ENCODE measurements at regions not wholly inside any gene's neighbourhood (a gene's known extent, or its start where the extent isn't known, plus 50 kb on each side); places are given as distances from the start of the nearest gene placed in this dataset.

GRCh38 chr3:23114432-23114831 lies 88.7 kb upstream of the UBE2E2 start:
- TF ChIP-seq CTCF (IDR thresholded peaks at IDR 0.05; ENCODE audit: insufficient read depth, low read depth, low read length), result no peak
- Histone ChIP-seq H3K4me3 (ENCODE audit: low read depth, low read length) (no peak overlapping the region), H3K27me3 (ENCODE audit: control insufficient read depth, insufficient read depth, low read length) (peaks cover 1% of the 10 kb centered on the region; the same call in 1 of the 2 replicates), H3K36me3 (ENCODE audit: control insufficient read depth, insufficient read depth, low read length) (no peaks in the 10 kb centered on the region)
- ChIA-PET CTCF (no interaction called here), POLR2A (no interaction called here)
- DNase-seq (ENCODE audit: low read depth), result no peak

- TF ChIP-seq CTCF (IDR thresholded peaks at IDR 0.05; ENCODE audit: insufficient read depth, low read depth, low read length), result no peak
- ChIA-PET POLR2A (no interaction called here), CTCF (no interaction called here)
- no peak for DNase-seq (ENCODE audit: low read depth)
- Histone ChIP-seq H3K27me3 (ENCODE audit: control insufficient read depth, insufficient read depth, low read length) (peaks cover 1% of the 10 kb centered on the region; the same call in 1 of the 2 replicates), H3K36me3 (ENCODE audit: control insufficient read depth, insufficient read depth, low read length) (no peaks in the 10 kb centered on the region), H3K4me3 (ENCODE audit: low read depth, low read length) (no peak overlapping the region)
Observed at GRCh38 chr3:23115171-23115877, 87.8 kb upstream of the UBE2E2 start.

GRCh38 chr3:23116081-23116837 lies 86.9 kb upstream of the UBE2E2 start:
- POLR2A ChIA-PET, result no interaction called here
- H3K4me3 ChIP-seq (ENCODE audit: low read depth, low read length), result no peak overlapping the region

GRCh38 chr3:23117856-23118255 lies 85.3 kb upstream of the UBE2E2 start:
- no peak for TF ChIP-seq CTCF (IDR thresholded peaks at IDR 0.05; ENCODE audit: insufficient read depth, low read depth, low read length)
- no peak for DNase-seq (ENCODE audit: low read depth)
- no peak overlapping the region for H3K4me3 ChIP-seq (ENCODE audit: low read depth, low read length)
- CTCF ChIA-PET, result no interaction called here
- no peaks in the 10 kb centered on the region; the same call in 1 of the 2 replicates for H3K27me3 ChIP-seq (ENCODE audit: control insufficient read depth, insufficient read depth, low read length)
- POLR2A ChIA-PET, result no interaction called here
- H3K36me3 ChIP-seq (ENCODE audit: control insufficient read depth, insufficient read depth, low read length), result no peaks in the 10 kb centered on the region

More at GRCh38 chr3:23116081-23116837, 86.9 kb upstream of the UBE2E2 start:
- no peak for TF ChIP-seq CTCF (IDR thresholded peaks at IDR 0.05; ENCODE audit: insufficient read depth, low read depth, low read length)
- Histone ChIP-seq H3K36me3 (ENCODE audit: control insufficient read depth, insufficient read depth, low read length) (no peaks in the 10 kb centered on the region), H3K27me3 (ENCODE audit: control insufficient read depth, insufficient read depth, low read length) (peaks cover 1% of the 10 kb centered on the region; the same call in 1 of the 2 replicates)
- DNase-seq (ENCODE audit: low read depth), result no peak
- CTCF ChIA-PET, result interaction anchor here (1.1 kb wide), 1 partner anchor 9 kb away, joined by 3 read pairs; no protein-coding TSS in a partner anchor

- ChIA-PET CTCF (no interaction called here), POLR2A (no interaction called here)
- no peaks in the 10 kb centered on the region for H3K36me3 ChIP-seq (ENCODE audit: control insufficient read depth, insufficient read depth, low read length)
- no peak for DNase-seq (ENCODE audit: low read depth)
- peaks cover 5% of the 10 kb centered on the region for H3K27me3 ChIP-seq (ENCODE audit: control insufficient read depth, insufficient read depth, low read length)
- H3K4me3 ChIP-seq (ENCODE audit: low read depth, low read length), result no peak overlapping the region
- no peak for TF ChIP-seq CTCF (IDR thresholded peaks at IDR 0.05; ENCODE audit: insufficient read depth, low read depth, low read length)
Observed at GRCh38 chr3:23127196-23127595, 75.9 kb upstream of the UBE2E2 start.

Measured in BJ (cell line).